ENCODE measurements at regions not wholly inside any gene's neighbourhood (a gene's known extent, or its start where the extent isn't known, plus 50 kb on each side); places are given as distances from the start of the nearest gene placed in this dataset.

GRCh38 chr1:88053065-88053464, 631.0 kb upstream of the PKN2 start:
- BruUV-seq (replicated peaks): no TSS peak
- CTCF ChIA-PET: no interaction called here
- POLR2A ChIA-PET: no interaction called here
- no peak overlapping the region for H3K4me3 ChIP-seq (ENCODE audit: low read depth in 2 of 2, low read length in 2 of 2)
- no peak for ATAC-seq
- DNase-seq (ENCODE audit: low read depth, low spot score): no peak
- intact Hi-C loops (cut with micrococcal nuclease; ENCODE audit: unreplicated experiment) (no loop called here), in situ Hi-C loops (cut with HindIII; ENCODE audit: low pct_unique_long_range_greater_than_20kb, low sequenced_read_pairs) (no loop called here)
- H3K4me1 ChIP-seq (ENCODE audit: control insufficient read depth, insufficient read depth, low read length): no peaks in the 10 kb centered on the region
- no peaks in the 10 kb centered on the region for H3K36me3 ChIP-seq (ENCODE audit: control insufficient read depth, insufficient read depth, low read length)
- no peaks in the 10 kb centered on the region for H3K27me3 ChIP-seq (ENCODE audit: control insufficient read depth, insufficient read depth, low read length)
- no peak overlapping the region for H3K27ac ChIP-seq (ENCODE audit: low read length)
- TF ChIP-seq SIN3A (IDR thresholded peaks at IDR 0.05; ENCODE audit: borderline replicate concordance, insufficient read depth, low read depth, low read length) (no peak), REST (IDR thresholded peaks at IDR 0.05; ENCODE audit: insufficient read depth in 1 of 2, low read depth in 2 of 2, low read length in 1 of 2) (no peak), CTCF (IDR thresholded peaks at IDR 0.05) (no peak), TCF7L2 (IDR thresholded peaks at IDR 0.05; ENCODE audit: low read depth, low read length) (no peak), POLR2AphosphoS5 (IDR thresholded peaks at IDR 0.05; ENCODE audit: low read depth, low read length) (no peak)
- H3K9me3 ChIP-seq (ENCODE audit: control insufficient read depth, insufficient read depth, low read depth, low read length): no peaks in the 10 kb centered on the region

GRCh38 chr1:88056881-88057280, 627.2 kb upstream of the PKN2 start:
- intact Hi-C loops (cut with micrococcal nuclease; ENCODE audit: unreplicated experiment): no loop called here
- DNase-seq (ENCODE audit: low read depth, low spot score) (no peak), ATAC-seq (no peak)
- TF ChIP-seq SIN3A (IDR thresholded peaks at IDR 0.05; ENCODE audit: borderline replicate concordance, insufficient read depth, low read depth, low read length) (no peak), TCF7L2 (IDR thresholded peaks at IDR 0.05; ENCODE audit: low read depth, low read length) (no peak), CTCF (IDR thresholded peaks at IDR 0.05) (no peak), REST (IDR thresholded peaks at IDR 0.05; ENCODE audit: insufficient read depth in 1 of 2, low read depth in 2 of 2, low read length in 1 of 2) (no peak), POLR2AphosphoS5 (IDR thresholded peaks at IDR 0.05; ENCODE audit: low read depth, low read length) (no peak)
- ChIA-PET POLR2A (no interaction called here), CTCF (no interaction called here)
- Histone ChIP-seq H3K36me3 (ENCODE audit: control insufficient read depth, insufficient read depth, low read length) (no peaks in the 10 kb centered on the region), H3K4me1 (ENCODE audit: control insufficient read depth, insufficient read depth, low read length) (no peaks in the 10 kb centered on the region), H3K4me3 (ENCODE audit: low read depth in 2 of 2, low read length in 2 of 2) (no peak overlapping the region), H3K9me3 (ENCODE audit: control insufficient read depth, insufficient read depth, low read depth, low read length) (no peaks in the 10 kb centered on the region), H3K27ac (ENCODE audit: low read length) (no peak overlapping the region), H3K27me3 (ENCODE audit: control insufficient read depth, insufficient read depth, low read length) (no peaks in the 10 kb centered on the region)
- no TSS peak for BruUV-seq (replicated peaks)
- in situ Hi-C loops (cut with HindIII; ENCODE audit: low pct_unique_long_range_greater_than_20kb, low sequenced_read_pairs): no loop called here

Measured in Panc1 (cell line).